ENCODE measurements at regions not wholly inside any gene's neighbourhood (a gene's known extent, or its start where the extent isn't known, plus 50 kb on each side); places are given as distances from the start of the nearest gene placed in this dataset.

- TF ChIP-seq CTCF (IDR thresholded peaks at IDR 0.05; ENCODE audit: unreplicated experiment) = no peak
- no TSS peak for BruUV-seq (replicated peaks)
- POLR2A ChIA-PET = interaction anchor here (0.6 to 2.9 kb wide), 5 partner anchors 23 to 153 kb away, joined by 3 to 15 read pairs (median 3); partner anchors contain the start of gene IRF2BP2
- intact Hi-C loops (cut with micrococcal nuclease) = no loop called here
- Mint-ChIP-seq H3K4me3 (ENCODE audit: unreplicated experiment) (no peak overlapping the region), H3K9me3 (ENCODE audit: unreplicated experiment) (no peaks in the 10 kb centered on the region), H3K27me3 (ENCODE audit: insufficient read depth, unreplicated experiment) (no peaks in the 10 kb centered on the region), H3K4me1 (ENCODE audit: insufficient read depth, unreplicated experiment) (peaks cover 10% of the 10 kb centered on the region), H3K27ac (ENCODE audit: low read depth, unreplicated experiment) (no peak overlapping the region), H3K36me3 (ENCODE audit: insufficient read depth, unreplicated experiment) (no peaks in the 10 kb centered on the region)
- DNase-seq (ENCODE audit: unreplicated experiment) = no peak
- CTCF ChIA-PET = no interaction called here
Measured at GRCh38 chr1:234686035-234686434, 76.1 kb upstream of the IRF2BP2 start.

- Mint-ChIP-seq H3K9me3 (ENCODE audit: unreplicated experiment) (no peaks in the 10 kb centered on the region), H3K27ac (ENCODE audit: low read depth, unreplicated experiment) (no peak overlapping the region), H3K4me3 (ENCODE audit: unreplicated experiment) (no peak overlapping the region), H3K4me1 (ENCODE audit: insufficient read depth, unreplicated experiment) (peaks cover 10% of the 10 kb centered on the region), H3K27me3 (ENCODE audit: insufficient read depth, unreplicated experiment) (no peaks in the 10 kb centered on the region), H3K36me3 (ENCODE audit: insufficient read depth, unreplicated experiment) (no peaks in the 10 kb centered on the region)
- peak; percentile 91 for DNase-seq (ENCODE audit: unreplicated experiment)
- ChIA-PET CTCF (interaction anchor here (0.9 to 1.6 kb wide), 4 partner anchors 8 to 73 kb away, joined by 3 to 8 read pairs (median 4); no protein-coding TSS in a partner anchor), POLR2A (interaction anchor here (0.7 to 2.5 kb wide), 25 partner anchors 8 to 399 kb away, joined by 3 to 57 read pairs (median 5); no protein-coding TSS in a partner anchor)
- BruUV-seq (replicated peaks) = no TSS peak
- intact Hi-C loops (cut with micrococcal nuclease) = loop anchor here (1.0 kb wide), 4 partner anchors 9 to 73 kb away; no protein-coding TSS in a partner anchor
- no peak for TF ChIP-seq CTCF (IDR thresholded peaks at IDR 0.05; ENCODE audit: unreplicated experiment)
Measured at GRCh38 chr1:234684856-234685255, 74.9 kb upstream of the IRF2BP2 start.

- intact Hi-C loops (cut with micrococcal nuclease) = loop anchor here (1.0 kb wide), 4 partner anchors 8 to 72 kb away; no protein-coding TSS in a partner anchor
- DNase-seq (ENCODE audit: unreplicated experiment) = peak; percentile 100
- peaks cover 10% of the 10 kb centered on the region for H3K4me1 Mint-ChIP-seq (ENCODE audit: insufficient read depth, unreplicated experiment)
- ChIA-PET CTCF (interaction anchor here (0.7 to 1.6 kb wide), 7 partner anchors 9 to 73 kb away, joined by 3 to 8 read pairs (median 3); no protein-coding TSS in a partner anchor), POLR2A (interaction anchor here (0.6 to 2.5 kb wide), 32 partner anchors 8 to 1402 kb away, joined by 3 to 57 read pairs (median 5); partner anchors contain the start of gene IRF2BP2)
- no peaks in the 10 kb centered on the region for H3K27me3 Mint-ChIP-seq (ENCODE audit: insufficient read depth, unreplicated experiment)
- no peaks in the 10 kb centered on the region for H3K9me3 Mint-ChIP-seq (ENCODE audit: unreplicated experiment)
- no peak overlapping the region for H3K4me3 Mint-ChIP-seq (ENCODE audit: unreplicated experiment)
- no TSS peak for BruUV-seq (replicated peaks)
- TF ChIP-seq CTCF (IDR thresholded peaks at IDR 0.05; ENCODE audit: unreplicated experiment) = no peak
- H3K27ac Mint-ChIP-seq (ENCODE audit: low read depth, unreplicated experiment) = peak overlapping the region; percentile 27
- H3K36me3 Mint-ChIP-seq (ENCODE audit: insufficient read depth, unreplicated experiment) = no peaks in the 10 kb centered on the region
Measured at GRCh38 chr1:234683861-234684632, 74.1 kb upstream of the IRF2BP2 start.

DNA sequence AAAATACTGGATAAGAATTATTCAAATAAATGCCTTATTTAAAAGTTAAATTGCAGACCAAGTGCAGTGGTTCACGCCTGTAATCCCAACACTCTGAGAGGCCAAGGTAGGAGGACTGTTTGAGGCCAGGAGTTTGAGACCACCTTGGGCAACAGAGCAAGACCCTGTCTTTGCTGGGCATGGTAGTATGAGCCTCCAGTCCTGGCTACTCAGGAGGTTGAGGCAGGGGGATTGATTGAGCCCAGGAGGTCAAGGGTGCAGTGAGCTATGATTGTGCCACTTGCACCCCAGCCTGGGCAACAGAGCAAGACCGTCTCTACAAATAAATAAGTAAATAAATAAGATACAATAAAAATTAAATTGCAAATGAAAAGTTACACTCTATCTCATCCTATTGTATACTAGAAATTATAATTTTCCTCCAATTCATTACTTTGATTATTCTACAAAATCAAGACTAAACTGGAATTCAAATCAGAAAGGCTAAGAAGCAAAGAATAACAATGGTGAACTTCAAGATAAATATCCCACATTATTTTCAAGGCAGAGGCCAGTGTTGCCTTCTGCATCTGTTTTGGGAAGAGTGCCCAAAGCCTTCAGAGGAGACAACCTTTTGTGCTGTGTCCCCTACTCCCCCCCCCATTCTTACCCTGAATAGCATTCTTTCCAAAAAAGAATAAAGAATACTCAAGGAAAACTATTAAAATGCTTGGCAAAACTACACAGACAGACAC is 73.3 kb upstream of the IRF2BP2 start:
- CTCF ChIA-PET = interaction anchor here (0.7 to 1.6 kb wide), 4 partner anchors 15 to 41 kb away, joined by 3 to 8 read pairs (median 4); no protein-coding TSS in a partner anchor
- Mint-ChIP-seq H3K27ac (ENCODE audit: low read depth, unreplicated experiment) (no peak overlapping the region), H3K9me3 (ENCODE audit: unreplicated experiment) (no peaks in the 10 kb centered on the region), H3K36me3 (ENCODE audit: insufficient read depth, unreplicated experiment) (no peaks in the 10 kb centered on the region), H3K4me3 (ENCODE audit: unreplicated experiment) (no peak overlapping the region), H3K4me1 (ENCODE audit: insufficient read depth, unreplicated experiment) (peaks cover 10% of the 10 kb centered on the region), H3K27me3 (ENCODE audit: insufficient read depth, unreplicated experiment) (no peaks in the 10 kb centered on the region)
- intact Hi-C loops (cut with micrococcal nuclease) = no loop called here
- DNase-seq (ENCODE audit: unreplicated experiment) = no peak
- POLR2A ChIA-PET = interaction anchor here (0.6 to 2.5 kb wide), 23 partner anchors 10 to 1401 kb away, joined by 3 to 57 read pairs (median 5); partner anchors contain the start of gene IRF2BP2
- no peak for TF ChIP-seq CTCF (IDR thresholded peaks at IDR 0.05; ENCODE audit: unreplicated experiment)
- no TSS peak for BruUV-seq (replicated peaks)
